PFSK-1 (cell line): ENCODE measurements at regions not wholly inside any gene's neighbourhood (a gene's known extent, or its start where the extent isn't known, plus 50 kb on each side); places are given as distances from the start of the nearest gene placed in this dataset.

Experiments used
- FOXP2 ChIP-seq: optimal IDR thresholded peaks from 2 replicates; pipeline ENCODE3; 2011; ENCODE audit warnings: borderline replicate concordance, control low read depth, inconsistent platforms; ENCODE audit not compliant: insufficient read depth; ENCODE audit errors: extremely low read length, extremely low read depth
- POLR2AphosphoS5 ChIP-seq: IDR thresholded peaks from 2 replicates; pipeline ENCODE4 v1.6.1; 2012; ENCODE audit warnings: low read depth, mild to moderate bottlenecking, control low read depth, low read length, moderate library complexity
- SIN3A ChIP-seq: IDR thresholded peaks from 2 replicates; pipeline ENCODE4 v1.6.1; 2012; ENCODE audit warnings: mild to moderate bottlenecking, low read length, moderate library complexity, borderline replicate concordance; ENCODE audit not compliant: insufficient read depth
- TAF1 ChIP-seq: IDR thresholded peaks from 2 replicates; pipeline ENCODE4 v1.6.1; 2012; ENCODE audit warnings: low read length, control low read depth, borderline replicate concordance; ENCODE audit not compliant: insufficient read depth
- TF ChIP-seq, protein P1 (sequence below), 2 experiments: IDR thresholded peaks; 2 replicates each; pipeline versions ENCODE4 v1.6.1 to v1.8.0; 2011 to 2012; ENCODE audit warnings: low read depth in 2 of 2, low read length in 2 of 2, control low read depth in 1 of 2, inconsistent platforms in 1 of 2, mild to moderate bottlenecking in 1 of 2, moderate library complexity in 1 of 2; ENCODE audit not compliant: insufficient read depth in 1 of 2

DNA sequence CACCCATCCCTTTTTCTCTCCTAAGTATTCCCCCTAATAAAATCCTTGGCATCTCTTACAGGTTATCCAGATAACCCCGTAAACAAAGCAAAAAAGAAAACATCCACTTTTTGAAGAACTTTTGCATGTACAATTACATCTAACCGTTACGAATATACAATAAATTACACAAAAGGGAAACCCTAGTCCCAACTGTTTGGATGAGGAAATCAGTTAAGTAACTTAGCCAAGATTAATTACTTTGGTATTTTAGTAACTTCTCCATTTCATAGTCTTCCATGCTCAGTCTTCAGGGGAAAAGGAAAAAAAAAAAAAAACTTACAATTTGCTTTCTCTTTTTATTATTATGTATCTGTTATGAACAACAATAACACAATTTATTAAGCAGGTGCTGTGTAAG, 212.9 kb downstream of the ACTL7B start:
- TF ChIP-seq FOXP2 (no peak), POLR2AphosphoS5 (no peak), TAF1 (no peak), SIN3A (no peak)
- TF ChIP-seq, protein P1, sequence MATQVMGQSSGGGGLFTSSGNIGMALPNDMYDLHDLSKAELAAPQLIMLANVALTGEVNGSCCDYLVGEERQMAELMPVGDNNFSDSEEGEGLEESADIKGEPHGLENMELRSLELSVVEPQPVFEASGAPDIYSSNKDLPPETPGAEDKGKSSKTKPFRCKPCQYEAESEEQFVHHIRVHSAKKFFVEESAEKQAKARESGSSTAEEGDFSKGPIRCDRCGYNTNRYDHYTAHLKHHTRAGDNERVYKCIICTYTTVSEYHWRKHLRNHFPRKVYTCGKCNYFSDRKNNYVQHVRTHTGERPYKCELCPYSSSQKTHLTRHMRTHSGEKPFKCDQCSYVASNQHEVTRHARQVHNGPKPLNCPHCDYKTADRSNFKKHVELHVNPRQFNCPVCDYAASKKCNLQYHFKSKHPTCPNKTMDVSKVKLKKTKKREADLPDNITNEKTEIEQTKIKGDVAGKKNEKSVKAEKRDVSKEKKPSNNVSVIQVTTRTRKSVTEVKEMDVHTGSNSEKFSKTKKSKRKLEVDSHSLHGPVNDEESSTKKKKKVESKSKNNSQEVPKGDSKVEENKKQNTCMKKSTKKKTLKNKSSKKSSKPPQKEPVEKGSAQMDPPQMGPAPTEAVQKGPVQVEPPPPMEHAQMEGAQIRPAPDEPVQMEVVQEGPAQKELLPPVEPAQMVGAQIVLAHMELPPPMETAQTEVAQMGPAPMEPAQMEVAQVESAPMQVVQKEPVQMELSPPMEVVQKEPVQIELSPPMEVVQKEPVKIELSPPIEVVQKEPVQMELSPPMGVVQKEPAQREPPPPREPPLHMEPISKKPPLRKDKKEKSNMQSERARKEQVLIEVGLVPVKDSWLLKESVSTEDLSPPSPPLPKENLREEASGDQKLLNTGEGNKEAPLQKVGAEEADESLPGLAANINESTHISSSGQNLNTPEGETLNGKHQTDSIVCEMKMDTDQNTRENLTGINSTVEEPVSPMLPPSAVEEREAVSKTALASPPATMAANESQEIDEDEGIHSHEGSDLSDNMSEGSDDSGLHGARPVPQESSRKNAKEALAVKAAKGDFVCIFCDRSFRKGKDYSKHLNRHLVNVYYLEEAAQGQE (IDR thresholded peaks at IDR 0.05; ENCODE audit: insufficient read depth in 1 of 2, low read depth in 2 of 2, low read length in 2 of 2), result no peak

DNA sequence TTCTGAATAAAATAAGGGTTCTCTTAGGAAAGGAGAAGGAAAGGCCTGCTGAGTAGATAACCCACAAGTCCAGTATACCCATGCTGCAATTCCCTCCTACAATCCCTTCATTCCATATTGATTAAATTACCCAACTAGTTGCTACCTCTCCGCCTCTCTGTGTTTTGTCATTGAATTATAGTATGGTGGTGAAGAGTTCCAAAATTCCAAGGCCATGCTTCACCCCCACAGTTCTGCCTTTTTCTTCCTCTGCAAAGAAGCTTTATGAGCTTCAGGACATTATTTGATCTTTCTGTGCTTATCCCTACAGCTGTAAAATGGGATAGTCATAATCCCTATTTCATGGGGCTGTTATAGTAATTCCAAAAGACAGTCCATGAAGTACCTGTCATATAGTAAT, 215.6 kb downstream of the ACTL7B start:
- no peak for TF ChIP-seq TAF1
- TF ChIP-seq, protein P1 (IDR thresholded peaks at IDR 0.05; ENCODE audit: insufficient read depth in 1 of 2, low read depth in 2 of 2, low read length in 2 of 2), result no peak

DNA sequence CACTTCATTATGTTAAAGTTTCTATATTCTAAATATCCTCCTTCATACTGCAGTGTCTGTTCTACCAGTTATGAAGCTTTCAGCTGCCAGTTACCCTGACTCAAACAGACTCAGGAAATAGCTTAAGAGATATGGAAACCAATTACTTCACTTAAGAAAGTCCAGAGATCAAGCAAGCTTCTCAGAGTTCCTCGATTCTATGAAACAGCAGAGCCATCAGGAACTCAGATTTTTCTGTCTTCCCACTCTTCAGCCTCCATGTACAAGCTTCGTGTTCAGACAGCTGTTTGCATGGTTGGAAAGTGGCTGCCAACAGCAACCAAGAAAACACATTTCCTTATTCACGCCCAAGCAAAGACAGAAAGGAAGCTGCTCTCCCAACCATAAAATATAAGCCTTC, 216.1 kb downstream of the ACTL7B start:
- TF ChIP-seq SIN3A (no peak), FOXP2 (no peak), TAF1 (no peak), POLR2AphosphoS5 (no peak)
- TF ChIP-seq, protein P1 (IDR thresholded peaks at IDR 0.05; ENCODE audit: insufficient read depth in 1 of 2, low read depth in 2 of 2, low read length in 2 of 2), result no peak

DNA sequence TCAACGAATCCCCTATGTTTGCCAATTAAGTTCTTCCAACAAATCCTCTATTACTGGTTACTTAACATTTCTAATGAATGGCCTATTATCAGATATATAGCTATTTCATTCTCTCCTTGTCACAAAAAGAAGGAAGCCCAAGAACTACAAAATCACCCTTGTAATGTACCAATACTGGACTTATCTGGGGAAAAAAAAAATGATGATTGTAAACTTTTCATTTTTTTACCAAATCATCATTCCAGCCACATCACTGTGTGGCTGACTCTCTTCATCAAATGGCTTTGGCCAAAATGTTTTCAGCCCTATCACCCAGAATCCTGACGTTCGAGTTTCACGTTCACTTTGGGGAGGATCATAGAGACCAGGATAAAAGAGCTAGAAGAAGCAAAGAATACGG, 216.7 kb downstream of the ACTL7B start:
- TF ChIP-seq, protein P1 (IDR thresholded peaks at IDR 0.05; ENCODE audit: insufficient read depth in 1 of 2, low read depth in 2 of 2, low read length in 2 of 2), result no peak
- TF ChIP-seq SIN3A, result no peak
- no peak for TF ChIP-seq POLR2AphosphoS5
- TF ChIP-seq TAF1, result no peak
- TF ChIP-seq FOXP2, result no peak

DNA sequence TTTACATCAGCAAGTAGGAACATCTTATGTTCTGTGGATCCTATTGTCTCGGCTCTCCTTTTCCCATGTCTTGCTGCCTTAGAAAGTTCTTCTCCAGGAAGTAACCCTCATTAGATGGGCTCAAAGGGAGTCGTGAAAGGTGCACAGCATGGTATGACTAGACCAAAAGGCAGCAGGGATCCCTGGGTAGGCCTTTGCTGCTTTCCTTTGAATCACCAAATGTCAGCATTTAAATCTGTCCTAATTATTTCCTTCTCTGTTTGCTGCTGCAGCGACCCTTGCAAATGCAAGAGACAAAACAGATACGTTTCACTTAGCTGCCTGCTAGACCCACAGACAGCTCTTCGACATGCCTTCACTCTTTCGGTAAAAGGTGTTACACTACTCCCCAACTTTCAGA, 218.4 kb downstream of the ACTL7B start:
- TF ChIP-seq, protein P1 (IDR thresholded peaks at IDR 0.05; ENCODE audit: insufficient read depth in 1 of 2, low read depth in 2 of 2, low read length in 2 of 2), result no peak
- TF ChIP-seq POLR2AphosphoS5 (no peak), SIN3A (no peak), FOXP2 (no peak), TAF1 (no peak)
